ENCODE measurements at regions not wholly inside any gene's neighbourhood (a gene's known extent, or its start where the extent isn't known, plus 50 kb on each side); places are given as distances from the start of the nearest gene placed in this dataset.

DNA sequence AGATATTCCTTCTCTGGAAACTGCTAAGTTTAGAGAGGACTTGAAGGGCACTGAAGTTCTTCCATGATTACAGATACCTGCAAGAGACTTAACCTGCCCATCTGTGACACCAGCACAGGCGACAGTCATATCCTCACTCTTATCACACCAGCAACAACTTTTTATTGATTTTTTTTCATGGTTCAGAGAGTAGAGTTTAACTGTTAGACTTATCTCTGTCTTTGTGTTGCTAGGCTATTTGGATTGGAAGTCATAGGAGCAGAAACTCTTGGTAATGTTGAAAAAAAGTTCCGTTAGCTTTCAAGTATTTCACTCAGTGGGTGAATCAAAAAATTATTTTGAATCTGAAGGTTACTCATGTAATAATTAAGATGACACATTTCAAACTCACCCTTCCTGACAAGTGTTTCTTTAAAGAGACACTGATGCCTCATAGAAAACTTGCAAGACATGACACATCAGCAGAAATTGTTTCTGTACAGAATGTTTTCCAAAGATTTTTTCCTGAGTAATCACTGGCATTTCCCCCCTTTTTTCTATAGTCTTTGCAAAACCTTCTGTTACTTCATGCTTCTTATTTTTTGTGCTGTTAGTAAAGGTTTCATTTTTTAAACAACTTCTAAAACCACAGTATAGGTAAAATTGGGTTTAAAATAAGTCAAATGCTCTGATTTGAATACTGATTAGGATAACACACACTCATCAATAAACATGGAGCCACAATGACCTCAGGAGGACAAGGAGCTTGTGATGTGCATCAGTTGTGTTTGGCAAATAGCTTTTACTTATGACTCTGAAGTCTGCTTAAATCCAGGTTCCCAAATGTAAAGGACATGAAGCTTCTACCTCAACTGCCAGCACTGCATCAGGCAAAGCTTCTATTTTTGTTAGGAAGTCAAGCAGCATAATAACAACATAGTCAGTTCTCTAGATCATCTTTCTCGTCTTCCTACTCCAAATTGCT is 252.9 kb upstream of the MAN1A1 start:
- DNase-seq (ENCODE audit: low read depth): no peak

- no peak for DNase-seq (ENCODE audit: low read depth)
These were observed 249.3 kb upstream of the MAN1A1 start for GRCh38 chr6:119598883-119599282.

GRCh38 chr6:119594907-119595306 is 245.3 kb upstream of the MAN1A1 start:
- no peak for DNase-seq (ENCODE audit: low read depth)

- DNase-seq (ENCODE audit: low read depth): no peak
These were observed 241.7 kb upstream of the MAN1A1 start for GRCh38 chr6:119591235-119591634.

DNA sequence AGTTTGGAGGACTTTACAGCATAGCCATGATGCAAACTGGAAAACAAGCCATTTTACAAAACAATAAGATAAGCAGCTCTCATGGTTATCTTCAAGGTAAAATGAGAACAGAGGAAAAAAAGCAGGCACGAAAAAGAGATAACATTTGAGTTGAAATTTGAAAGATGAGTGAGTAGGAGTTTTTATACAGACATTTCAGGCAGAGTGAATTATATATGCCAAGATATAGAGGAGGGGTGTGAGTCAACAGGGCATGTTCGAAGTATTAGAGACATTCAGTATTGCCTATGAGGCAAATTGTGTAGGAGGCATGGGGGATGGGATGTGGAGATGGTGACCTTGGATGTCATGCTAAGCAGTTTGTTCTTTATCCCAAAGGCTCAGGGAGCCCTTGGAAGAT is 240.5 kb upstream of the MAN1A1 start:
- DNase-seq (ENCODE audit: low read depth): no peak

- no peak for DNase-seq (ENCODE audit: low read depth)
These were observed 238.0 kb upstream of the MAN1A1 start for GRCh38 chr6:119587537-119587936.

- DNase-seq (ENCODE audit: low read depth): no peak
These were observed 236.8 kb upstream of the MAN1A1 start for GRCh38 chr6:119586250-119586882.

DNA sequence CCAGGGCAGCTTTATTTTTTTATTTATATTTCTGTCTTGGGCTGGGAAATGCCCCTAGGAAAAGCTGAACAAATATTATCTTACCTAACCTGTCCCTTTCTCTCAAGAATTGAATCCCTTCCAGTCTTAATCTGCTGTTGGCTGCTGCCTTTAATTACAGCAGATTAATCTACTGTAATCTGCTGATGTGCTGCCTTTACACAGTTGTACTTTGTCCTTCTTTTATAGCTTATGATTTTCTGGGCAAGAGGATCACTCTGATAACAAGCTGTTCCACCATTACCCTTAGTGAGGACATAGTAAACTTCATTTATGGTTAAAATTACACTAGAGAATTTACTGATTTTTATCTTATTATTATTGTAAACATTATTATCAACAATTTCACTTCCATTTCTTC is 234.5 kb upstream of the MAN1A1 start:
- DNase-seq (ENCODE audit: low read depth): no peak

DNA sequence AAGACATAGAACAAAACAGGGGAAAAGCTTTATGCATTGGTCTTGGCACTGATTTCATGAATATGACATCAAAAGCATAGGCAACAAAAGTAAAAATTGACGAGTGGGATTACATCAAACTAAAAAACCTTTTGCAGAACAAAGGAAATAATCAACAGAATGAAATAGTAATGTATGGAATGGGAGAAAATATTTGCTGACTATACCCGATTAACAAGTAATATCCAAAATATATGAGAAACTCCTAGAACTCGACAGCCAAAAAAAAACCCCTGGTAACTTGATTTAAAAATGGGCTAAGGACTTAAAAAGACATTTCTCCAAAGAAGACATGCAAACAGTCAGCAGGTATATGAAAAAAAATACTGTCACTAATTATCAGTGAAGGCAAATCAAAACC is 231.7 kb upstream of the MAN1A1 start:
- no peak for DNase-seq (ENCODE audit: low read depth)

GRCh38 chr6:119575721-119576120 is 226.2 kb upstream of the MAN1A1 start:
- peak; percentile 34 for DNase-seq (ENCODE audit: low read depth)

DNA sequence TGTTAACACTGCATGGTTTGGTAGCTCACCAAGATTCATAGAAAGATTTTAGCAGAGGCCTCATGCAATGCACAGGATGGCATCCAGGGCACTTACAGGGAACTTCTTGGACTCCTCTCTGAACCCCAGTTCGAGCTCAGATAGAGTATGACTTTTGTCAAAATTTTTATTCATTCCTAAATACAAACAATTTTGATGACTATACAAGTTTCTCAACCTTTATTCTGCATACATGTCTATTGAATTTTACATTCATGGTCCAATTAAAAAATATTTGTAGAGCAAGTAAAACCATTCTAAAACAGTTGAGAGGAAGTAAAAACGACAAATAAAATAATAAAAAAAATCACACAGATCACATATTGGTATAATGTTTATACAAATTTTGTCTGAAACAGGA is 219.0 kb upstream of the MAN1A1 start:
- DNase-seq (ENCODE audit: low read depth): no peak

- no peak for DNase-seq (ENCODE audit: low read depth)
These were observed 217.1 kb upstream of the MAN1A1 start for GRCh38 chr6:119566546-119567260.

DNA sequence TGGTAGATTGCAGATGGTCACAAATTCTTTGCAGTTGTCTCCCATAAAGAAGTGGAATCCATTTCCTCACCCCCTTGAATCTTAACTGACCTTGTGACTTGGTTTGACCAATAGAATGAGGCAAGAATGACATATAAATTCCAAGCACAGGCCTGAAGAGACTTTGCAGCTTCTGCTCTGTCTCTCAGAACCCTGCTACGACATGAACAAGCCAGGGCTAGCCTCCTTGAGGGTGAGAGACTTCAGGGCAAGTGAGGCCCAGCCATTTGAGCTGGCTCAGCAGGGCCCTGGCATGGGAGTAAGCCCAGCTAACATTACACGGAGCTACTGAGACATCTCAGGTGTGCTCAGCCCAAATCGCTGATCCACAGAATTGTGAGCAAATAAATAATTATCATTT is 216.3 kb upstream of the MAN1A1 start:
- no peak for DNase-seq (ENCODE audit: low read depth)

DNA sequence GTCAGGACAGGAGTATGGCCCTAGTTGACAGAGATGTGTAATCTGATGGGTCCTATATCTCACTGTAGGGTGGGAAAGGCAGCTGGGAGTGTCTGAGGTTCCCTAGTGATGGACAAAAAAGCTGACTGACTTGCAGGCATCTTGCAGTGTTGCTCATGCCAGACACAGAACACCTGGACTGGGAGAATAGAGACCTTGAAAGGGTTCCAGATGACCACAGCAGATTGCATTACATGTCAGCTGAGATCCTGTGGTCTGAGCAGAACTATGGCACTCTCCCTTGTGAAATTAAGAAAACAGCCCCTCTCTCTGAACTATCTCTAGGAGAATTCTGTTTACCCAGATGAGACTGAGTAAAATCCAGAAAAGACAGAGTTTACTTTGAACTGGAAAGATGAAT is 212.6 kb upstream of the MAN1A1 start:
- DNase-seq (ENCODE audit: low read depth): no peak

- no peak for DNase-seq (ENCODE audit: low read depth)
These were observed 210.0 kb upstream of the MAN1A1 start for GRCh38 chr6:119559586-119559985.

- DNase-seq (ENCODE audit: low read depth): no peak
These were observed 207.7 kb upstream of the MAN1A1 start for GRCh38 chr6:119557239-119557638.

GRCh38 chr6:119552021-119552420 is 202.5 kb upstream of the MAN1A1 start:
- DNase-seq (ENCODE audit: low read depth): no peak

DNA sequence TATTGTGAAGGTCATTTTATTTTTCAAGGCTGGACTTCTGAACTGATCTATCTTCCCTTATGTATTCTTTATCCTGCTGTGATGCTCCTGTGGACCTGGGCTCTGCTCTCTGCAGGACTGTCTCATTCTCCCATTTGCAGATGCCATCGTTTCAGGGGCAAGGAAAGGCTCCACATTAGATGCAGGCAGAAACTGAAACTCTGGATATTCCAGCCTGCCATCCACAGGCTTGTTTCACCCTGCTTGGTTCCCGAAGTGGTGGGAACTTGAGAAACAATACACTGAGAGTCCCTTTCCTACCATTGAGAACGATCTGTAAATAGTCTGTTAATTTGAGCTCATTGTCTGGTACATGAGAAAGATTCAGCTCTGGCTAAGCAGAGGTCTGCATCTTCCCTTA is 197.5 kb upstream of the MAN1A1 start:
- DNase-seq (ENCODE audit: low read depth): no peak

- DNase-seq (ENCODE audit: low read depth): no peak
These were observed 195.7 kb upstream of the MAN1A1 start for GRCh38 chr6:119545245-119545644.

DNA sequence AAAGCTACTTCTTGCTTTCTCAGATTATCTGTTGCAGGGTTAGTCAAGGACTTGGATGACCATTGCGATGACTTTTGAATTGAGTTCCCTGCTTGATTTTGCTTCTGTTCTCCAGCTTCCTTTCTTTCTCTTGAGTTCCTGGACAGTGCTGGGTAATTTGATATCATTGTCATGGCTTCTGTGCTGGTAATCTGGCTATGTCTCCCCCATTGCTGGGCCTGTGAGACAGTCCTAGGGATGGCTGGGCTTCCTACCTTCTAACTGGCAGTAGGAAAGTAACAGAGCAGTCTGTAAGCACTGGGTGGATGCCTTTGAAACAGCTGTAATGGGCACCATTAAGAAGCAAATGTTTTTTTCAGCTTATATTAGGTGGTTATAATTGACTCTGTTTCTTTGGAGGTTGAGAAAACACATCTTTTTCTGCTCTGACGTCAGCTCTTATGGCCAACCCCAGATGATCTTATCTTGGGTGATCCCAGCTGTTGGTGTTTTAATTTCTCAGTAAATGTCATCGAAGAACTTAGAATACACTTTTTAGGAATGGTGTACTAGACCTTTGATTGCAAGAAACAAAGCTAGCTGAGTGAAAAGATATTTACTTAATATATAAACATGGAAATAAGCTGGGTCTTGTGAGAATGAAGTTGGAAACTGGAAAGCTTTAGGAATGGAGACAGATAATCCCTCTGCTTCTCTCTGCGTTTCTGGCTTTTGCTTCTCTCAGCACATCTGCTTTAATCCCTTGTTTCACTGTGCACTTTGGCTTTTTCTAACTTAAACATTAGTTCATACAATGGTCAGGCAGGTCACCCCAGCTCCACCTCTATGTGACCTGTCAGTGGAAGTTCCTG is 195.0 kb upstream of the MAN1A1 start:
- DNase-seq (ENCODE audit: low read depth): no peak

GRCh38 chr6:119543332-119543731 is 193.8 kb upstream of the MAN1A1 start:
- DNase-seq (ENCODE audit: low read depth): no peak

DNA sequence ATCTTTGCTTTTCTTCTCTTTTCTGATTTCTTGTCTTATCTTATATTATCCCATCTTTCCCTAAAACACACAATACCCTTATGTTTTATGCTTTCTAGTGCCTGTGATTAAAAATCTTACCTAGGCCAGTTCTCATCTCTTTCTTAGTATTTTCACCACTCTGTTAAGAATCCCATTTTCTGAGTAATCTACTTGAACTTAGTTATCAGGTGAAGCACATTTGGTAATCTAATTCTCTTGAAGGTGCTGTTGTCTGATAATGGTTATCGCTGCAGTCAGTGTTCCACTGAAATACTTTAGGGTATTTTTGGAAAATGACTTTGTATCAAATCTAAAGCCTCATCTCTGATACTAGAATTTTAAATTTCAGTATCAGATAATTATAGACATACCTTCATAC is 192.5 kb upstream of the MAN1A1 start:
- DNase-seq (ENCODE audit: low read depth): no peak

All from non-pigmented ciliary epithelial cell (primary cell).